ENCODE measurements at regions not wholly inside any gene's neighbourhood (a gene's known extent, or its start where the extent isn't known, plus 50 kb on each side); places are given as distances from the start of the nearest gene placed in this dataset.

DNA sequence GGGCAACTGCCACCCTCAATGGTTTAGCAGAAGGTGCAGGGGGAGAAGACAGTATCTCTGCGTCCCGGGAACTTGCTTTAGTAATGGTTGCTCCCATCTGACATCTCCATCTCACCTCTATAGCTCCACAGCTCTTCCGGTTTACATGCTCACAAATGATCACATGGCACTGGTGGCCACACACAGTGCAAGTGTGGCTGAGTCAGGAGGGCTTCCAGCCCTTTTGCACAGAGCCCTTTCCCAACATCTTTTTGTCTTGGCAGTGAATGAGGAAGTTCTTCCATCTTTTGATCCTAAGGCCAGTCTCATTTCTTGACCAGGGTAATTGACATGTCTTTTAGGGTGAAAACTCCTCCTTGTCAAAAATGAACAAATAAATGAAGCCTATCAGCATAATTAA lies 347.7 kb downstream of the LPIN1 start:
- DNase-seq, result no peak

DNA sequence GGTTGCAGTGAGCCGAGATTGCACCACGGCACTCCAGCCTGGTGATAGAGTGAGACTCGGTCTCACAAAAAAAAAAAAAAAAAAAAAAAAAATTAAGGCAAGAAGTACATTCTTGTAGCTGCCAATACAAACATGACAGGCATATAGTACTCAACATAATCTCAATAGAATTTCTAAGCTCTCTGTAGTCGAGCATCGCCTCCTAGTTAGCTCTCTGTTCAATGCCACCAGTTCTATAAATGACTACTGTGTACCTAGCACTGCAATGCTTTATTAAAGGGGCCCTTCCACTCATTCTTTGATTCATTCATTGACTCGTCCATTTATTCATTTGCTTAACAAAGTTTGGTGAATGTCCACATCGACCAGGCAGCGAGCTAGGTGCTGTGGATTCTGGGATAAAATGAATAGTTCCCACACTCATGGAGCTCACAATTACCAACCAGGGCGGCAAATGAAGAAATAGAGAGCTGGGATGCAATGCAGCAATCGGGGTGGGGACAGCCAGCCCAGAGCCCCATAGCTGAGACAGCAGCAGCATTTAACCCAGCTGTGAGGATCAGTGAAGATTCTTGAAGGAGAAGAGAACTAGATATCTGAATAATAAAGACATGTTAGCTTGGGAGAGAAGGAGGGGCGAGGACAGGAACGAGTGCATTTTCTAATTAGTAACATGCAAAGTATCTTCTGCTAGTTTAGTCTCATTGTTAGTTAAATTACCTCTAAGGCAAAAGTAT lies 349.8 kb downstream of the LPIN1 start:
- H3K36me3 ChIP-seq, result no peaks in the 10 kb centered on the region
- DNase-seq, result no peak
- H3K9me3 ChIP-seq, result no peaks in the 10 kb centered on the region
- TF ChIP-seq, protein P1, sequence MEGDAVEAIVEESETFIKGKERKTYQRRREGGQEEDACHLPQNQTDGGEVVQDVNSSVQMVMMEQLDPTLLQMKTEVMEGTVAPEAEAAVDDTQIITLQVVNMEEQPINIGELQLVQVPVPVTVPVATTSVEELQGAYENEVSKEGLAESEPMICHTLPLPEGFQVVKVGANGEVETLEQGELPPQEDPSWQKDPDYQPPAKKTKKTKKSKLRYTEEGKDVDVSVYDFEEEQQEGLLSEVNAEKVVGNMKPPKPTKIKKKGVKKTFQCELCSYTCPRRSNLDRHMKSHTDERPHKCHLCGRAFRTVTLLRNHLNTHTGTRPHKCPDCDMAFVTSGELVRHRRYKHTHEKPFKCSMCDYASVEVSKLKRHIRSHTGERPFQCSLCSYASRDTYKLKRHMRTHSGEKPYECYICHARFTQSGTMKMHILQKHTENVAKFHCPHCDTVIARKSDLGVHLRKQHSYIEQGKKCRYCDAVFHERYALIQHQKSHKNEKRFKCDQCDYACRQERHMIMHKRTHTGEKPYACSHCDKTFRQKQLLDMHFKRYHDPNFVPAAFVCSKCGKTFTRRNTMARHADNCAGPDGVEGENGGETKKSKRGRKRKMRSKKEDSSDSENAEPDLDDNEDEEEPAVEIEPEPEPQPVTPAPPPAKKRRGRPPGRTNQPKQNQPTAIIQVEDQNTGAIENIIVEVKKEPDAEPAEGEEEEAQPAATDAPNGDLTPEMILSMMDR (IDR thresholded peaks at IDR 0.05; ENCODE audit: low read depth, low read length), result no peak
- no peaks in the 10 kb centered on the region for H3K4me1 ChIP-seq
- H3K4me3 ChIP-seq (ENCODE audit: low read depth, low read length), result no peak overlapping the region
- H3K27me3 ChIP-seq, result no peaks in the 10 kb centered on the region

More for the DNA sequence above, 347.7 kb downstream of the LPIN1 start:
- Histone ChIP-seq H3K9me3 (no peaks in the 10 kb centered on the region), H3K4me3 (ENCODE audit: low read depth, low read length) (no peak overlapping the region), H3K4me1 (no peaks in the 10 kb centered on the region), H3K27me3 (no peaks in the 10 kb centered on the region), H3K36me3 (no peaks in the 10 kb centered on the region)
- TF ChIP-seq, protein P1 (IDR thresholded peaks at IDR 0.05; ENCODE audit: low read depth, low read length), result no peak

- DNase-seq, result no peak
- TF ChIP-seq, protein P1 (IDR thresholded peaks at IDR 0.05; ENCODE audit: low read depth, low read length), result no peak
- Histone ChIP-seq H3K4me1 (no peaks in the 10 kb centered on the region), H3K9me3 (no peaks in the 10 kb centered on the region), H3K36me3 (no peaks in the 10 kb centered on the region), H3K27me3 (no peaks in the 10 kb centered on the region), H3K4me3 (ENCODE audit: low read depth, low read length) (no peak overlapping the region)
Observed at GRCh38 chr2:12096788-12097449, 350.5 kb downstream of the LPIN1 start.

DNA sequence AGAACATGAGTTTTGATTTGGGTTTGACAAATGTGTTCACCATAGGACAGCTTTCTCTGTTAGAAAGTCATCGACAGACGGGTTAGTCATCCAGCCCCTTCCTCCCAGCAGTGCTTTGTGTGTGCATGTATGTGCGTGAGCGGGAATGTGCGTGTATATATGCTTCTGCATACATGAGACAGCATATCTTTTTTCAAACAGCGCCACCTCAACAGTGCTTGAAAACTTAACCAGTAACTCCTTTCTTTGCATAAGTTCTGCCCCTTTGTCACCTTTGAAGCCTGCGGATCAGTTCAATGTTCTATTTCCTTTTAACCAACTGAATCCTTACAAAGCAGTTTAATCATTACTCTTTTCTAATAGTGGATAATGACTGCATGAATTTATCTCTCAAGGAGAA lies 351.4 kb downstream of the LPIN1 start:
- TF ChIP-seq, protein P1 (IDR thresholded peaks at IDR 0.05; ENCODE audit: low read depth, low read length), result no peak
- H3K4me1 ChIP-seq, result no peaks in the 10 kb centered on the region
- no peak overlapping the region for H3K4me3 ChIP-seq (ENCODE audit: low read depth, low read length)
- no peaks in the 10 kb centered on the region for H3K36me3 ChIP-seq
- DNase-seq, result no peak
- H3K9me3 ChIP-seq, result no peaks in the 10 kb centered on the region
- H3K27me3 ChIP-seq, result no peaks in the 10 kb centered on the region

DNA sequence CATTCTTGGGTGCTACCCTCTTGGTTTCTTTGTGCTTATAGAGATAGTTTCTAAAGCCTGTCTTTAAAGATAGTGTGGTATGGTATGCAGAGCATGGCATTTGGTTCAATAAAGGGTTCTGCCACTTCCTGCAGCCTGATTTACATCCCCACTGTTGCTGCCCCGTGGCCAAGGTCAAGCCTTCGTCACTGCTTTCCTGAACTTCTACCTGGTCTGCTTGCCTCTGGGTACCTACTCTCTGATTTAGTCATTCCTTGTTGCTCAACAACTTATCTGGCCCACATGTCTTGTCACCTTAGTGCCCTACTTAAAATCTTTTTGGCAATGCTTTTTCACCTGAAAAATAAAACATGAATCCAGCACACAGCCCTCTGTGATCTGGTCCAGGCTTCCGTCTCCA lies 352.9 kb downstream of the LPIN1 start:
- Histone ChIP-seq H3K9me3 (no peaks in the 10 kb centered on the region), H3K4me1 (no peaks in the 10 kb centered on the region), H3K36me3 (no peaks in the 10 kb centered on the region), H3K27me3 (no peaks in the 10 kb centered on the region), H3K4me3 (ENCODE audit: low read depth, low read length) (no peak overlapping the region)
- TF ChIP-seq, protein P1 (IDR thresholded peaks at IDR 0.05; ENCODE audit: low read depth, low read length), result no peak
- DNase-seq, result no peak

GRCh38 chr2:12102679-12103078 lies 356.2 kb downstream of the LPIN1 start:
- no peaks in the 10 kb centered on the region for H3K27me3 ChIP-seq
- TF ChIP-seq, protein P1 (IDR thresholded peaks at IDR 0.05; ENCODE audit: low read depth, low read length), result no peak
- no peaks in the 10 kb centered on the region for H3K36me3 ChIP-seq
- no peaks in the 10 kb centered on the region for H3K4me1 ChIP-seq
- H3K9me3 ChIP-seq, result no peaks in the 10 kb centered on the region
- H3K4me3 ChIP-seq (ENCODE audit: low read depth, low read length), result no peak overlapping the region
- no peak for DNase-seq

Measured in BE2C (cell line).